Neural cell (in vitro differentiated cells): ENCODE measurements at regions not wholly inside any gene's neighbourhood (a gene's known extent, or its start where the extent isn't known, plus 50 kb on each side); places are given as distances from the start of the nearest gene placed in this dataset.

Source experiments
- H2AFZ ChIP-seq: fragments of 200-600, 300-800 bp; sonication (generic), shearing (Covaris generic); 2 replicates; pipeline ENCODE4 v1.6.0; 2014; ENCODE audit warnings: low read depth, mild to moderate bottlenecking, antibody characterized with exemption, low read length, moderate library complexity
- H3F3A ChIP-seq: fragments of 200-600 bp; shearing (Covaris generic); 2 replicates; pipeline ENCODE4 v1.6.1; 2016; ENCODE audit warnings: mild to moderate bottlenecking, moderate library complexity, mixed read lengths, antibody characterized with exemption, low read length; ENCODE audit not compliant: insufficient read depth, poor library complexity, severe bottlenecking
- H3K27ac ChIP-seq: fragments of 200-600, 300-800 bp; sonication (generic), shearing (Covaris generic); 2 replicates; pipeline ENCODE4 v1.5.1; 2014; ENCODE audit warnings: mild to moderate bottlenecking, low read length, moderate library complexity
- H3K27me3 ChIP-seq: fragments of 300-800, 200-600 bp; sonication (generic), shearing (Covaris generic); 2 replicates; pipeline ENCODE4 v1.6.0; 2014; ENCODE audit warnings: mild to moderate bottlenecking, low read depth, low read length, moderate library complexity; ENCODE audit not compliant: insufficient read depth
- H3K36me3 ChIP-seq: fragments of 300-800, 200-600 bp; sonication (generic), shearing (Covaris generic); 2 replicates; pipeline ENCODE4 v1.5.1; 2014; ENCODE audit warnings: mild to moderate bottlenecking, antibody characterized with exemption, low read length, moderate library complexity; ENCODE audit not compliant: insufficient read depth
- H3K4me2 ChIP-seq: fragments of 300-800, 200-600 bp; sonication (generic), shearing (Covaris generic); 2 replicates; pipeline ENCODE4 v1.6.0; 2014; ENCODE audit warnings: mild to moderate bottlenecking, low read length
- H3K4me3 ChIP-seq: fragments of 300-800, 200-600 bp; sonication (generic), shearing (Covaris generic); 2 replicates; pipeline ENCODE4 v1.5.1; 2014; ENCODE audit warnings: mild to moderate bottlenecking, low read length, moderate library complexity
- H3K79me2 ChIP-seq: fragments of 200-600 bp; shearing (Covaris generic); replicated peaks from 2 replicates; pipeline ENCODE4 v1.6.0; 2014; ENCODE audit warnings: mild to moderate bottlenecking, low read length, moderate library complexity; ENCODE audit not compliant: insufficient read depth
- H3K9ac ChIP-seq: fragments of 300-800, 200-600 bp; sonication (generic), shearing (Covaris generic); 2 replicates; pipeline ENCODE4 v1.6.1; 2016; ENCODE audit warnings: mild to moderate bottlenecking, low read length, mixed read lengths
- H3K9me2 ChIP-seq: fragments of 200-600 bp; shearing (Covaris generic); 2 replicates; pipeline ENCODE4 v1.6.1; 2016; ENCODE audit warnings: mild to moderate bottlenecking, low read length, mixed read lengths; ENCODE audit not compliant: insufficient read depth
- H3K9me3 ChIP-seq: fragments of 200-600, 300-800 bp; sonication (generic), shearing (Covaris generic); 2 replicates; pipeline ENCODE4 v1.6.1; 2016; ENCODE audit warnings: mild to moderate bottlenecking, mixed run types, low read length, moderate library complexity, mixed read lengths
- H4K20me1 ChIP-seq: fragments of 200-600 bp; shearing (Covaris generic); 2 replicates; pipeline ENCODE4 v1.6.1; 2016; ENCODE audit warnings: mild to moderate bottlenecking, mixed run types; ENCODE audit not compliant: insufficient read depth
- EP300 ChIP-seq: fragments of 450-650 bp; conservative IDR thresholded peaks from 2 replicates; pipeline ENCODE4 v1.6.1; 2014; ENCODE audit warnings: antibody characterized with exemption, mild to moderate bottlenecking, moderate library complexity; ENCODE audit not compliant: poor library complexity, severe bottlenecking
- EZH2 ChIP-seq: fragments of 200-600, 300-800 bp; shearing (Covaris generic), sonication (generic); IDR thresholded peaks from 2 replicates; pipeline ENCODE4 v1.6.1; 2014; ENCODE audit warnings: antibody characterized with exemption, low read length, borderline replicate concordance, mild to moderate bottlenecking; ENCODE audit not compliant: insufficient read depth, poor library complexity, severe bottlenecking
- MXI1 ChIP-seq: fragments of 450-650 bp; conservative IDR thresholded peaks from 2 replicates; pipeline ENCODE4 v1.6.1; 2014; ENCODE audit warnings: antibody characterized with exemption, mild to moderate bottlenecking; ENCODE audit not compliant: poor library complexity, severe bottlenecking
- POLR2AphosphoS5 ChIP-seq: IDR thresholded peaks from 2 replicates; pipeline ENCODE4 v1.6.1; 2012
- RAD21 ChIP-seq: fragments of 450-650 bp; conservative IDR thresholded peaks from 2 replicates; pipeline ENCODE4 v1.6.1; 2014; ENCODE audit warnings: antibody characterized with exemption, mild to moderate bottlenecking, moderate library complexity
- SMC3 ChIP-seq: fragments of 450-650 bp; conservative IDR thresholded peaks from 2 replicates; pipeline ENCODE4 v1.6.1; 2014; ENCODE audit warnings: antibody characterized with exemption, mild to moderate bottlenecking, moderate library complexity; ENCODE audit not compliant: poor library complexity
- TAF1 ChIP-seq: IDR thresholded peaks from 2 replicates; pipeline ENCODE4 v1.6.1; 2012; ENCODE audit warnings: low read depth
- TF ChIP-seq, protein P1 (sequence below): fragments of 450-650 bp; IDR thresholded peaks from 2 replicates; pipeline ENCODE4 v1.5.1; 2014; ENCODE audit warnings: antibody characterized with exemption, mild to moderate bottlenecking, moderate library complexity; ENCODE audit not compliant: poor library complexity, severe bottlenecking
- TF ChIP-seq, protein P2 (sequence below): IDR thresholded peaks from 2 replicates; pipeline ENCODE4 v1.6.1; 2012; ENCODE audit warnings: borderline replicate concordance

DNA sequence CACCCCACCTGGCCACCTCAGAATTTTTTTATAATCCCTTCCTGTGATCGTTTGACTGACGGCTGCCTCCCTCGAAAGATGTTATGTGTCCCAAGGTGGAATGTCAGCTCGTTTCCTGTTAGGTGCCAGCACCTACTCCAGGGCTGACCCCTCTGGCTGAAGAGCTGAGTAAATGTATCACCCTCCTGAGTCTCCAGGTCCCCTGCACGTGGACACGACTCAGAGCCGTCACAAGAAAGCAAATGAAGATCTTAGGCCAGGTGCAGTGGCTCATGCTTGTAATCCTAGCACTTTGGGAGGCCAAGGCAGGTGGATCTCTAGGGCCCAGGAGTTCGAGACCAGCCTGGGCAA, 273.2 kb downstream of the C16orf95 start:
- Histone ChIP-seq H4K20me1 (no peaks in the 10 kb centered on the region), H3K79me2 (no peaks in the 10 kb centered on the region), H3K27ac (no peak overlapping the region), H3K9me2 (no peaks in the 10 kb centered on the region), H3K4me2 (no peak overlapping the region), H3K27me3 (no peaks in the 10 kb centered on the region), H3K36me3 (no peaks in the 10 kb centered on the region), H3K4me3 (no peak overlapping the region), H3K9ac (no peak overlapping the region), H3K9me3 (no peaks in the 10 kb centered on the region), H2AFZ (peak overlapping the region; percentile 33), H3F3A (no peaks in the 10 kb centered on the region)
- TF ChIP-seq SMC3: no peak
- no peak for TF ChIP-seq TAF1
- no peak for TF ChIP-seq POLR2AphosphoS5
- no peak for TF ChIP-seq EP300
- TF ChIP-seq, protein P1, sequence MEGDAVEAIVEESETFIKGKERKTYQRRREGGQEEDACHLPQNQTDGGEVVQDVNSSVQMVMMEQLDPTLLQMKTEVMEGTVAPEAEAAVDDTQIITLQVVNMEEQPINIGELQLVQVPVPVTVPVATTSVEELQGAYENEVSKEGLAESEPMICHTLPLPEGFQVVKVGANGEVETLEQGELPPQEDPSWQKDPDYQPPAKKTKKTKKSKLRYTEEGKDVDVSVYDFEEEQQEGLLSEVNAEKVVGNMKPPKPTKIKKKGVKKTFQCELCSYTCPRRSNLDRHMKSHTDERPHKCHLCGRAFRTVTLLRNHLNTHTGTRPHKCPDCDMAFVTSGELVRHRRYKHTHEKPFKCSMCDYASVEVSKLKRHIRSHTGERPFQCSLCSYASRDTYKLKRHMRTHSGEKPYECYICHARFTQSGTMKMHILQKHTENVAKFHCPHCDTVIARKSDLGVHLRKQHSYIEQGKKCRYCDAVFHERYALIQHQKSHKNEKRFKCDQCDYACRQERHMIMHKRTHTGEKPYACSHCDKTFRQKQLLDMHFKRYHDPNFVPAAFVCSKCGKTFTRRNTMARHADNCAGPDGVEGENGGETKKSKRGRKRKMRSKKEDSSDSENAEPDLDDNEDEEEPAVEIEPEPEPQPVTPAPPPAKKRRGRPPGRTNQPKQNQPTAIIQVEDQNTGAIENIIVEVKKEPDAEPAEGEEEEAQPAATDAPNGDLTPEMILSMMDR: no peak
- TF ChIP-seq, protein P2, sequence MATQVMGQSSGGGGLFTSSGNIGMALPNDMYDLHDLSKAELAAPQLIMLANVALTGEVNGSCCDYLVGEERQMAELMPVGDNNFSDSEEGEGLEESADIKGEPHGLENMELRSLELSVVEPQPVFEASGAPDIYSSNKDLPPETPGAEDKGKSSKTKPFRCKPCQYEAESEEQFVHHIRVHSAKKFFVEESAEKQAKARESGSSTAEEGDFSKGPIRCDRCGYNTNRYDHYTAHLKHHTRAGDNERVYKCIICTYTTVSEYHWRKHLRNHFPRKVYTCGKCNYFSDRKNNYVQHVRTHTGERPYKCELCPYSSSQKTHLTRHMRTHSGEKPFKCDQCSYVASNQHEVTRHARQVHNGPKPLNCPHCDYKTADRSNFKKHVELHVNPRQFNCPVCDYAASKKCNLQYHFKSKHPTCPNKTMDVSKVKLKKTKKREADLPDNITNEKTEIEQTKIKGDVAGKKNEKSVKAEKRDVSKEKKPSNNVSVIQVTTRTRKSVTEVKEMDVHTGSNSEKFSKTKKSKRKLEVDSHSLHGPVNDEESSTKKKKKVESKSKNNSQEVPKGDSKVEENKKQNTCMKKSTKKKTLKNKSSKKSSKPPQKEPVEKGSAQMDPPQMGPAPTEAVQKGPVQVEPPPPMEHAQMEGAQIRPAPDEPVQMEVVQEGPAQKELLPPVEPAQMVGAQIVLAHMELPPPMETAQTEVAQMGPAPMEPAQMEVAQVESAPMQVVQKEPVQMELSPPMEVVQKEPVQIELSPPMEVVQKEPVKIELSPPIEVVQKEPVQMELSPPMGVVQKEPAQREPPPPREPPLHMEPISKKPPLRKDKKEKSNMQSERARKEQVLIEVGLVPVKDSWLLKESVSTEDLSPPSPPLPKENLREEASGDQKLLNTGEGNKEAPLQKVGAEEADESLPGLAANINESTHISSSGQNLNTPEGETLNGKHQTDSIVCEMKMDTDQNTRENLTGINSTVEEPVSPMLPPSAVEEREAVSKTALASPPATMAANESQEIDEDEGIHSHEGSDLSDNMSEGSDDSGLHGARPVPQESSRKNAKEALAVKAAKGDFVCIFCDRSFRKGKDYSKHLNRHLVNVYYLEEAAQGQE: no peak
- no peak for TF ChIP-seq RAD21

DNA sequence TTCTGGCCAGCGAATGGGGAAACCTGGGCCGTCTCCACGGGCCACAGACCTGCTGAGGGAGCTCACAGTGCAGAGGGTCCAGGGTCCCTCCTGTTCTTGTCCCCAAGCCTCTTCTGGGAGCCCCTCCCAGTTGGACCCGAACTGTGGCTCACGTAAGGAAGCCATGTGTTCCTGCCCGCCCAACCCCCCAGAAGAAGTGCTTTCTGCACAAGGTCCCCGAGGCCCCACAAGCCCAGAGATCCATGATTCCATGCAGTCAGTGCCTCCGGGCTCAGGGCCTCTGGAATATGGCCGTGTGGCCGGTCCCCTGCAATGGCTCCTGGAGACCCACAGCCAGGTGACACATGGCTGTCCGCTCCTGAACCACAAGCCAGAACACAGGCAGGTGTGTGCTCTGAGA, 272.4 kb downstream of the C16orf95 start:
- H3F3A ChIP-seq: no peaks in the 10 kb centered on the region
- H3K27me3 ChIP-seq: no peaks in the 10 kb centered on the region
- no peak overlapping the region for H3K9ac ChIP-seq
- no peaks in the 10 kb centered on the region for H3K9me3 ChIP-seq
- no peak overlapping the region for H2AFZ ChIP-seq
- no peak overlapping the region for H3K27ac ChIP-seq
- H3K9me2 ChIP-seq: no peaks in the 10 kb centered on the region
- no peaks in the 10 kb centered on the region for H4K20me1 ChIP-seq
- no peak overlapping the region for H3K4me3 ChIP-seq
- no peaks in the 10 kb centered on the region for H3K36me3 ChIP-seq
- no peak for TF ChIP-seq RAD21
- no peak overlapping the region for H3K4me2 ChIP-seq
- H3K79me2 ChIP-seq: no peaks in the 10 kb centered on the region

DNA sequence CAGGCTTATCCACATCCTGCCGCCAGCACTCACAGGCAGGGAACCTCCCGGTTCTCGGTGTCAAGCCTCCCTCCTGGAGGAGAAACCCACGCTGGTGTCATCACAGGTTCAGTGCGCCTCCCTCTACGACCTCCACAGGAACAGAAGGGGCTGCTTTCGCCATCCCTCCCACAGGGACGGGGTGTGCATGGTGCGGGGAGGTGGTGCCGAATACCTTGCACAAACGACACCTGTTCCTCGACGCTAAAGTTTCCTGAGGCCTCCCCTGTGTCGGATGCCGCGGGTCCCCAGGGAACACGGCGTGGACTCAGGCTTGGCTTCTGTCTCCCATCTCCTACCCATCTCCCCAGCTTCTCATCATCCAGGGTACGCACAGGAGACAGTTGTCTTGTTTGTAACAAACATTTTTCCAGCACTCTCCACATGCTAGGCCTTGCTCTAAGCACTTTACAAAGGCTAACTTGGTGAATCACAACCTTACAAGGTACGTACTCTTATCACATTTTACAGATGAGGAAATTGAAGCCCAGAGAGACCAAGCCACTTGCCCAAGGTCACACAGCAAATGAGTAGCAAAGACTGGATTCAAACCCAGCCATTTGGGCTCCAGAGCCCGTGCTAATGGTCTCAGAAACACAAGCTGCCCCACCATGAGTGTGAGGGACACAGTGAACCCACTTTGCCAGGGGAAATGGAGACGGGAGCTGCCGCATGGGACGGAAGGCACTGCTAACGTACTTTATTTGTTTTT, 271.6 kb downstream of the C16orf95 start:
- Histone ChIP-seq H3K9me3 (no peaks in the 10 kb centered on the region), H3K36me3 (no peaks in the 10 kb centered on the region), H3K79me2 (no peaks in the 10 kb centered on the region), H2AFZ (no peak overlapping the region), H3K9ac (no peak overlapping the region), H4K20me1 (no peaks in the 10 kb centered on the region), H3K27me3 (no peaks in the 10 kb centered on the region), H3K27ac (no peak overlapping the region), H3K9me2 (no peaks in the 10 kb centered on the region), H3K4me3 (no peak overlapping the region), H3F3A (no peaks in the 10 kb centered on the region), H3K4me2 (no peak overlapping the region)
- TF ChIP-seq EZH2 (no peak), SMC3 (no peak), MXI1 (no peak), TAF1 (no peak)
- TF ChIP-seq, protein P1: no peak
